ENCODE measurements at regions not wholly inside any gene's neighbourhood (a gene's known extent, or its start where the extent isn't known, plus 50 kb on each side); places are given as distances from the start of the nearest gene placed in this dataset.

- Histone ChIP-seq H3K36me3 (ENCODE audit: control insufficient read depth, insufficient read depth, low read length) (no peaks in the 10 kb centered on the region), H3K4me3 (replicated peaks; ENCODE audit: low read depth, low read length) (no peak overlapping the region), H3K27me3 (replicated peaks; ENCODE audit: control insufficient read depth, insufficient read depth, low read length) (no peaks in the 10 kb centered on the region; the same call in 1 of the 2 replicates)
- TF ChIP-seq CTCF (IDR thresholded peaks at IDR 0.05; ENCODE audit: insufficient read depth, low read length, poor library complexity, severe bottlenecking) = no peak
- no peak for DNase-seq (ENCODE audit: extremely low read depth, insufficient read length)
These were observed 131.2 kb downstream of the IRS2 start for GRCh38 chr13:109655206-109655600.

GRCh38 chr13:109654341-109655205 is 131.8 kb downstream of the IRS2 start:
- Histone ChIP-seq H3K4me3 (replicated peaks; ENCODE audit: low read depth, low read length) (no peak overlapping the region), H3K36me3 (ENCODE audit: control insufficient read depth, insufficient read depth, low read length) (no peaks in the 10 kb centered on the region), H3K27me3 (replicated peaks; ENCODE audit: control insufficient read depth, insufficient read depth, low read length) (no peaks in the 10 kb centered on the region; the same call in 1 of the 2 replicates)
- no peak for DNase-seq (ENCODE audit: extremely low read depth, insufficient read length)
- no peak for TF ChIP-seq CTCF (IDR thresholded peaks at IDR 0.05; ENCODE audit: insufficient read depth, low read length, poor library complexity, severe bottlenecking)

- Histone ChIP-seq H3K27me3 (replicated peaks; ENCODE audit: control insufficient read depth, insufficient read depth, low read length) (no peaks in the 10 kb centered on the region; the same call in 1 of the 2 replicates), H3K36me3 (ENCODE audit: control insufficient read depth, insufficient read depth, low read length) (no peaks in the 10 kb centered on the region), H3K4me3 (replicated peaks; ENCODE audit: low read depth, low read length) (no peak overlapping the region)
- no peak for TF ChIP-seq CTCF (IDR thresholded peaks at IDR 0.05; ENCODE audit: insufficient read depth, low read length, poor library complexity, severe bottlenecking)
- DNase-seq (ENCODE audit: extremely low read depth, insufficient read length) = no peak
These were observed 133.9 kb downstream of the IRS2 start for GRCh38 chr13:109652531-109652930.

GRCh38 chr13:109651854-109652253 is 134.5 kb downstream of the IRS2 start:
- no peak for DNase-seq (ENCODE audit: extremely low read depth, insufficient read length)
- no peak for TF ChIP-seq CTCF (IDR thresholded peaks at IDR 0.05; ENCODE audit: insufficient read depth, low read length, poor library complexity, severe bottlenecking)

GRCh38 chr13:109651311-109651710 is 135.1 kb downstream of the IRS2 start:
- no peak for TF ChIP-seq CTCF (IDR thresholded peaks at IDR 0.05; ENCODE audit: insufficient read depth, low read length, poor library complexity, severe bottlenecking)
- H3K27me3 ChIP-seq (replicated peaks; ENCODE audit: control insufficient read depth, insufficient read depth, low read length) = no peaks in the 10 kb centered on the region; the same call in 1 of the 2 replicates

More at GRCh38 chr13:109651854-109652253, 134.5 kb downstream of the IRS2 start:
- Histone ChIP-seq H3K4me3 (replicated peaks; ENCODE audit: low read depth, low read length) (no peak overlapping the region), H3K36me3 (ENCODE audit: control insufficient read depth, insufficient read depth, low read length) (no peaks in the 10 kb centered on the region), H3K27me3 (replicated peaks; ENCODE audit: control insufficient read depth, insufficient read depth, low read length) (no peaks in the 10 kb centered on the region; the same call in 1 of the 2 replicates)

More at GRCh38 chr13:109651311-109651710, 135.1 kb downstream of the IRS2 start:
- no peak for DNase-seq (ENCODE audit: extremely low read depth, insufficient read length)
- no peaks in the 10 kb centered on the region for H3K36me3 ChIP-seq (ENCODE audit: control insufficient read depth, insufficient read depth, low read length)
- H3K4me3 ChIP-seq (replicated peaks; ENCODE audit: low read depth, low read length) = no peak overlapping the region
